ENCODE measurements at regions not wholly inside any gene's neighbourhood (a gene's known extent, or its start where the extent isn't known, plus 50 kb on each side); places are given as distances from the start of the nearest gene placed in this dataset.

DNA sequence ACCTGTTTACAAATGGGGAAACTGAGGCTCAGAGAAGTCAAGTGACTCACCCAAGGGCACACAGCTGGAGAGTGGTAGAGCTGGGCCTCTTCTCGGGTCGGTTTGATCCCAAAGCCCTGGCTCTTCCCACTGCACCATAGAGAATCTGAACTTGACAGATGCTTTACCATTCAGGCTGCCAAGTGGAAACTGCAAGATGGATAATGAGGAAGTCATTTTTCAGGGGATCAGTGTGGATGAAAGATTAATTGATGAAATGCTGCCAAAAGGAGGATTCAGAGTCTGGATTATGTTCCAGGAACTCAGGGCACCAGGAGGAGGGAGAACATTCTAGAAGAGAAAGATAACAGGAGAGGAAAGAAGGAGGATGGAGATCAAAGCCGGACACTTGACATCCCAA is 185.9 kb upstream of the ZBED5 start:
- TF ChIP-seq, protein P1, sequence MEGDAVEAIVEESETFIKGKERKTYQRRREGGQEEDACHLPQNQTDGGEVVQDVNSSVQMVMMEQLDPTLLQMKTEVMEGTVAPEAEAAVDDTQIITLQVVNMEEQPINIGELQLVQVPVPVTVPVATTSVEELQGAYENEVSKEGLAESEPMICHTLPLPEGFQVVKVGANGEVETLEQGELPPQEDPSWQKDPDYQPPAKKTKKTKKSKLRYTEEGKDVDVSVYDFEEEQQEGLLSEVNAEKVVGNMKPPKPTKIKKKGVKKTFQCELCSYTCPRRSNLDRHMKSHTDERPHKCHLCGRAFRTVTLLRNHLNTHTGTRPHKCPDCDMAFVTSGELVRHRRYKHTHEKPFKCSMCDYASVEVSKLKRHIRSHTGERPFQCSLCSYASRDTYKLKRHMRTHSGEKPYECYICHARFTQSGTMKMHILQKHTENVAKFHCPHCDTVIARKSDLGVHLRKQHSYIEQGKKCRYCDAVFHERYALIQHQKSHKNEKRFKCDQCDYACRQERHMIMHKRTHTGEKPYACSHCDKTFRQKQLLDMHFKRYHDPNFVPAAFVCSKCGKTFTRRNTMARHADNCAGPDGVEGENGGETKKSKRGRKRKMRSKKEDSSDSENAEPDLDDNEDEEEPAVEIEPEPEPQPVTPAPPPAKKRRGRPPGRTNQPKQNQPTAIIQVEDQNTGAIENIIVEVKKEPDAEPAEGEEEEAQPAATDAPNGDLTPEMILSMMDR (IDR thresholded peaks at IDR 0.05), result no peak
- no peak for TF ChIP-seq POLR2A (IDR thresholded peaks at IDR 0.05)
